NB4 (cell line): ENCODE measurements at regions not wholly inside any gene's neighbourhood (a gene's known extent, or its start where the extent isn't known, plus 50 kb on each side); places are given as distances from the start of the nearest gene placed in this dataset.

ENCODE experiments used
- MYC ChIP-seq: IDR thresholded peaks from 2 replicates; pipeline ENCODE4 v1.6.1; 2011; ENCODE audit warnings: low read depth, low read length
- POLR2A ChIP-seq: IDR thresholded peaks from 2 replicates; pipeline ENCODE4 v1.6.1; 2011; ENCODE audit warnings: mild to moderate bottlenecking; ENCODE audit not compliant: insufficient read length; ENCODE audit errors: extremely low read depth
- TF ChIP-seq, protein P1 (sequence below): IDR thresholded peaks from one replicate; pipeline ENCODE4 v1.5.1; 2012; ENCODE audit warnings: low read depth, low read length
- TF ChIP-seq, protein P2 (sequence below): IDR thresholded peaks from 2 replicates; pipeline ENCODE4 v1.6.1; 2011; ENCODE audit warnings: low read depth, low read length

- TF ChIP-seq, protein P1, sequence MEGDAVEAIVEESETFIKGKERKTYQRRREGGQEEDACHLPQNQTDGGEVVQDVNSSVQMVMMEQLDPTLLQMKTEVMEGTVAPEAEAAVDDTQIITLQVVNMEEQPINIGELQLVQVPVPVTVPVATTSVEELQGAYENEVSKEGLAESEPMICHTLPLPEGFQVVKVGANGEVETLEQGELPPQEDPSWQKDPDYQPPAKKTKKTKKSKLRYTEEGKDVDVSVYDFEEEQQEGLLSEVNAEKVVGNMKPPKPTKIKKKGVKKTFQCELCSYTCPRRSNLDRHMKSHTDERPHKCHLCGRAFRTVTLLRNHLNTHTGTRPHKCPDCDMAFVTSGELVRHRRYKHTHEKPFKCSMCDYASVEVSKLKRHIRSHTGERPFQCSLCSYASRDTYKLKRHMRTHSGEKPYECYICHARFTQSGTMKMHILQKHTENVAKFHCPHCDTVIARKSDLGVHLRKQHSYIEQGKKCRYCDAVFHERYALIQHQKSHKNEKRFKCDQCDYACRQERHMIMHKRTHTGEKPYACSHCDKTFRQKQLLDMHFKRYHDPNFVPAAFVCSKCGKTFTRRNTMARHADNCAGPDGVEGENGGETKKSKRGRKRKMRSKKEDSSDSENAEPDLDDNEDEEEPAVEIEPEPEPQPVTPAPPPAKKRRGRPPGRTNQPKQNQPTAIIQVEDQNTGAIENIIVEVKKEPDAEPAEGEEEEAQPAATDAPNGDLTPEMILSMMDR, result no peak
- TF ChIP-seq POLR2A (no peak), MYC (no peak)
- TF ChIP-seq, protein P2, sequence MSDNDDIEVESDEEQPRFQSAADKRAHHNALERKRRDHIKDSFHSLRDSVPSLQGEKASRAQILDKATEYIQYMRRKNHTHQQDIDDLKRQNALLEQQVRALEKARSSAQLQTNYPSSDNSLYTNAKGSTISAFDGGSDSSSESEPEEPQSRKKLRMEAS, result no peak
These were observed 305.8 kb upstream of the TPM1 start for GRCh38 chr15:62736756-62737155.
